ENCODE measurements at regions not wholly inside any gene's neighbourhood (a gene's known extent, or its start where the extent isn't known, plus 50 kb on each side); places are given as distances from the start of the nearest gene placed in this dataset.

DNA sequence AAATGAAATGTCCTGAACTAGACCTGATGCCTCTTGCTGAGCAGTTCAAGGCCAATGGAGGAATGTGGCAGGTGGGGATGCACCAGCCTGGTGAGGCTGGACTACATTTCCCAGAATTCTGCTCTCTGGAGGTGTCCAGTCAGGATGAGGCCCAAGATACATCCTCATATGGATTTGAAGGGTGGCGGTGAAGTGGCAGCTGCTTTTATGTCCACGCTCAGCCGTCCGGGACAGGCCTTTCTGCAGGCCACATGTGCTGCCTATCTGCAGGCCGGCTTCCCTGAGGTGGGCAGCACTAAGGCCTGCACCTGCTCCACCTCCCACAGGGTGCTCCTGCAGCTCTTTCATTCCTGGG is 230.2 kb downstream of the BCL11B start:
- Histone ChIP-seq H3K4me1 (ENCODE audit: control insufficient read depth in 3 of 3, insufficient read depth in 3 of 3, low read length in 3 of 3) (peaks cover 0 to 2% (median 0%) of the 10 kb centered on the region in 3 donors), H3K9ac (ENCODE audit: low read depth in 1 of 3, low read length in 3 of 3) (no peak overlapping the region), H3K27me3 (ENCODE audit: control insufficient read depth in 3 of 3, insufficient read depth in 3 of 3, low read length in 3 of 3) (peaks cover 4 to 14% (median 11%) of the 10 kb centered on the region in 3 donors), H3K4me3 (ENCODE audit: low read length in 3 of 3) (no peak overlapping the region), H3K36me3 (ENCODE audit: control insufficient read depth in 3 of 3, insufficient read depth in 3 of 3, low read length in 3 of 3) (no peaks in the 10 kb centered on the region), H3K9me3 (ENCODE audit: control insufficient read depth in 3 of 3, low read length in 3 of 3) (no peaks in the 10 kb centered on the region), H3K27ac (ENCODE audit: low read depth, low read length) (no peak overlapping the region)

DNA sequence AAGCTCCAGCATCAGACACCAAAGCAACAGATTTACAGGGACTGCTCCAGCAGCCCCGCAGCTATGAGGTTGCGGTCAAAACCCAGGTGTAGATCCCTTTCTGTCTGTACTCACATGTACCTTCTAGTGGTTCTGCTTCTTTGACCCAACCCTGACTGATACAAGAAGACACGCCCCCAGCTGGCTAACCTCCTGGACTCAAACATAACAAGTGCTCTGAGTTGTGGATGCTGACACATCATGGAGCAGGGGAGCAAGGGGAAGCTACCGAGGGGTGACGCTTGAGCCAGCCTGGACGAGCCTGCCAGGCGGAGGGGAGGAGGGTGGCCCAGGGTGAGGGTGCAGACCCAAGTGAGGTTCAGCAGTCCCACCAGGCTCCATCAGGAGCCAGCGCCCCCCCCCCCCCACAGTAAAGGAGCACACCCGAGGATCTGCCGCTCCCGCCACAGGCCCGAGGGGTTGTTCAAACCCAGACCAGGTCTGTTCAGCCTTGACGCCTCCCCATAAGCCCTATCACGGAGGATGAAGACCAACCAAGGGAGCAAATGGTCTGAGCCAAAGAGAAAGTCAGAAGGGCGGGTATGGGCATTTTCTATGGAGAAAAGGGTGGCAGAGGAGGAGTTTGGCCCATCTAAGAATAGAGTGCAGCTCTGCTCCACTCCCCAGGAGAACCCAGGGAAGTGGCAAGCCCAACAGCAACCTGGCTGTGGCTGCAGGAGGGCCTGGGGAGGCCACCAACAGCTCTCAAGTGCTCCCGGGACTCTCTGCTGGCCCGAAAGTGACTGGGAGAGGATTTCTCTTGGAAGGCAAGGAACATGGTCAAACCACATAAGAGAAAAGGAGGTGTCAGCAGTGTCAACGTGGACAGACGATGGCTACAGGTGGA is 229.4 kb downstream of the BCL11B start:
- H3K36me3 ChIP-seq (ENCODE audit: control insufficient read depth in 3 of 3, insufficient read depth in 3 of 3, low read length in 3 of 3), result no peaks in the 10 kb centered on the region
- H3K27ac ChIP-seq (ENCODE audit: low read depth, low read length), result no peak overlapping the region
- no peak overlapping the region for H3K9ac ChIP-seq (ENCODE audit: low read depth in 1 of 3, low read length in 3 of 3)
- H3K27me3 ChIP-seq (ENCODE audit: control insufficient read depth in 3 of 3, insufficient read depth in 3 of 3, low read length in 3 of 3), result peaks cover 4 to 14% (median 11%) of the 10 kb centered on the region in 3 donors
- no peak overlapping the region for H3K4me3 ChIP-seq (ENCODE audit: low read length in 3 of 3)
- peaks cover 0 to 2% (median 0%) of the 10 kb centered on the region in 3 donors for H3K4me1 ChIP-seq (ENCODE audit: control insufficient read depth in 3 of 3, insufficient read depth in 3 of 3, low read length in 3 of 3)
- H3K9me3 ChIP-seq (ENCODE audit: control insufficient read depth in 3 of 3, low read length in 3 of 3), result no peaks in the 10 kb centered on the region

GRCh38 chr14:99043267-99043615 is 228.8 kb downstream of the BCL11B start:
- no peaks in the 10 kb centered on the region for H3K36me3 ChIP-seq (ENCODE audit: control insufficient read depth in 3 of 3, insufficient read depth in 3 of 3, low read length in 3 of 3)
- H3K9ac ChIP-seq (ENCODE audit: low read depth in 1 of 3, low read length in 3 of 3), result no peak overlapping the region
- H3K27me3 ChIP-seq (ENCODE audit: control insufficient read depth in 3 of 3, insufficient read depth in 3 of 3, low read length in 3 of 3), result peaks cover 4 to 14% (median 11%) of the 10 kb centered on the region in 3 donors
- no peak overlapping the region for H3K27ac ChIP-seq (ENCODE audit: low read depth, low read length)
- H3K4me1 ChIP-seq (ENCODE audit: control insufficient read depth in 3 of 3, insufficient read depth in 3 of 3, low read length in 3 of 3), result peaks cover 0 to 2% (median 0%) of the 10 kb centered on the region in 3 donors
- H3K4me3 ChIP-seq (ENCODE audit: low read length in 3 of 3), result no peak overlapping the region
- H3K9me3 ChIP-seq (ENCODE audit: control insufficient read depth in 3 of 3, low read length in 3 of 3), result no peaks in the 10 kb centered on the region

GRCh38 chr14:99043756-99044155 is 228.2 kb downstream of the BCL11B start:
- Histone ChIP-seq H3K9me3 (ENCODE audit: control insufficient read depth in 3 of 3, low read length in 3 of 3) (no peaks in the 10 kb centered on the region), H3K36me3 (ENCODE audit: control insufficient read depth in 3 of 3, insufficient read depth in 3 of 3, low read length in 3 of 3) (no peaks in the 10 kb centered on the region), H3K27ac (ENCODE audit: low read depth, low read length) (no peak overlapping the region), H3K9ac (ENCODE audit: low read depth in 1 of 3, low read length in 3 of 3) (no peak overlapping the region), H3K4me3 (ENCODE audit: low read length in 3 of 3) (no peak overlapping the region), H3K27me3 (ENCODE audit: control insufficient read depth in 3 of 3, insufficient read depth in 3 of 3, low read length in 3 of 3) (peaks cover 4 to 14% (median 11%) of the 10 kb centered on the region in 3 donors), H3K4me1 (ENCODE audit: control insufficient read depth in 3 of 3, insufficient read depth in 3 of 3, low read length in 3 of 3) (peaks cover 0 to 2% (median 0%) of the 10 kb centered on the region in 3 donors)

- no peaks in the 10 kb centered on the region for H3K36me3 ChIP-seq (ENCODE audit: control insufficient read depth in 3 of 3, insufficient read depth in 3 of 3, low read length in 3 of 3)
- H3K4me3 ChIP-seq (ENCODE audit: low read length in 3 of 3), result no peak overlapping the region
- no peak overlapping the region for H3K9ac ChIP-seq (ENCODE audit: low read depth in 1 of 3, low read length in 3 of 3)
- peaks cover 0 to 8% (median 3%) of the 10 kb centered on the region in 3 donors for H3K9me3 ChIP-seq (ENCODE audit: control insufficient read depth in 3 of 3, low read length in 3 of 3)
- H3K4me1 ChIP-seq (ENCODE audit: control insufficient read depth in 3 of 3, insufficient read depth in 3 of 3, low read length in 3 of 3), result peaks cover 0 to 2% (median 0%) of the 10 kb centered on the region in 3 donors
- H3K27me3 ChIP-seq (ENCODE audit: control insufficient read depth in 3 of 3, insufficient read depth in 3 of 3, low read length in 3 of 3), result peaks cover 0 to 3% (median 2%) of the 10 kb centered on the region in 3 donors
- H3K27ac ChIP-seq (ENCODE audit: low read depth, low read length), result no peak overlapping the region
These were observed 224.5 kb downstream of the BCL11B start for GRCh38 chr14:99047441-99048031.

- no peak overlapping the region for H3K9ac ChIP-seq (ENCODE audit: low read depth in 1 of 3, low read length in 3 of 3)
- H3K4me3 ChIP-seq (ENCODE audit: low read length in 3 of 3), result no peak overlapping the region
- H3K4me1 ChIP-seq (ENCODE audit: control insufficient read depth in 3 of 3, insufficient read depth in 3 of 3, low read length in 3 of 3), result no peaks in the 10 kb centered on the region
- no peaks in the 10 kb centered on the region for H3K27me3 ChIP-seq (ENCODE audit: control insufficient read depth in 3 of 3, insufficient read depth in 3 of 3, low read length in 3 of 3)
- peaks cover 0 to 15% (median 6%) of the 10 kb centered on the region in 3 donors for H3K9me3 ChIP-seq (ENCODE audit: control insufficient read depth in 3 of 3, low read length in 3 of 3)
- H3K27ac ChIP-seq (ENCODE audit: low read depth, low read length), result no peak overlapping the region
- H3K36me3 ChIP-seq (ENCODE audit: control insufficient read depth in 3 of 3, insufficient read depth in 3 of 3, low read length in 3 of 3), result no peaks in the 10 kb centered on the region
These were observed 221.7 kb downstream of the BCL11B start for GRCh38 chr14:99050309-99050708.

DNA sequence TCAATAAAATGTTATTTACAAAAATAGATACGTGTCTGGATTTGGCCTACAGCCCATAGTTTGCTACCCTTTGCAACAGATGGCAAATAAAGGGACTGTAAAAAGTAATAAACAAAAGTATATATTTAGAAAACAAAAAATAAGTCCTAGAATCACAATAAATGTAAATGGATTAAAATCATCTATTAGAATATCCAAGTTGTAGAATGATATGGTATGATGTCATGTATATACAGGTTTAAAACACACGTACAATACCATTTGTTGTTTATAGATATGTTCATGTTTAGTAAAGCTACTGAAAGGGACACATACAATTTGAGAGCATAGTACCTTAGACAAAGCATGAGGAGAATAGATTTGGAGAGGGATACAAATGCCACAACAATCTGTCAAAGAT is 219.5 kb downstream of the BCL11B start:
- Histone ChIP-seq H3K4me1 (ENCODE audit: control insufficient read depth in 3 of 3, insufficient read depth in 3 of 3, low read length in 3 of 3) (no peaks in the 10 kb centered on the region), H3K36me3 (ENCODE audit: control insufficient read depth in 3 of 3, insufficient read depth in 3 of 3, low read length in 3 of 3) (no peaks in the 10 kb centered on the region), H3K9ac (ENCODE audit: low read depth in 1 of 3, low read length in 3 of 3) (no peak overlapping the region), H3K9me3 (ENCODE audit: control insufficient read depth in 3 of 3, low read length in 3 of 3) (peaks cover 0 to 15% (median 6%) of the 10 kb centered on the region in 3 donors), H3K27me3 (ENCODE audit: control insufficient read depth in 3 of 3, insufficient read depth in 3 of 3, low read length in 3 of 3) (no peaks in the 10 kb centered on the region), H3K27ac (ENCODE audit: low read depth, low read length) (no peak overlapping the region), H3K4me3 (ENCODE audit: low read length in 3 of 3) (no peak overlapping the region)

- Histone ChIP-seq H3K9ac (ENCODE audit: low read depth in 1 of 3, low read length in 3 of 3) (no peak overlapping the region), H3K27me3 (ENCODE audit: control insufficient read depth in 3 of 3, insufficient read depth in 3 of 3, low read length in 3 of 3) (no peaks in the 10 kb centered on the region), H3K36me3 (ENCODE audit: control insufficient read depth in 3 of 3, insufficient read depth in 3 of 3, low read length in 3 of 3) (no peaks in the 10 kb centered on the region), H3K4me3 (ENCODE audit: low read length in 3 of 3) (no peak overlapping the region), H3K4me1 (ENCODE audit: control insufficient read depth in 3 of 3, insufficient read depth in 3 of 3, low read length in 3 of 3) (no peaks in the 10 kb centered on the region), H3K27ac (ENCODE audit: low read depth, low read length) (no peak overlapping the region), H3K9me3 (ENCODE audit: control insufficient read depth in 3 of 3, low read length in 3 of 3) (peaks cover 0 to 15% (median 6%) of the 10 kb centered on the region in 3 donors)
These were observed 217.0 kb downstream of the BCL11B start for GRCh38 chr14:99055019-99055418.

DNA sequence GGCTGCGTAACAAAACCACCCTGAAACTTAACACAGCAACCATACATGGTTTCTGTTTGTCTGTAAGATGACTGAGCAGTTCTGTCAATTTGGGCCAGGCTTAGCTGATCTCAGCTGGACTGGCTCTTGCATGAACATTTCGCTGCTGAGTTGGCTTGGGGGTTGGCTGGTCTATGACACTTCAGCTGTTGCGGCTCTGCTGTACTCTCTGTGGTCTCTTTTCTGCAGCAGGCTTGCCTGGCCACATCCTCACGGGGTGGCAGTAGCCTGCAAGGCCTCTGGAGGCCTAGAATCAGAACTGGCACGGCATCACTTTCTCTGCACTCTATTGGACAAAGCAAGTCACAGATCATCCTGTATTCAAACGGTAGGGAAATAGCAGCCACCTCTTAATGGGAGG is 216.2 kb downstream of the BCL11B start:
- Histone ChIP-seq H3K27me3 (ENCODE audit: control insufficient read depth in 3 of 3, insufficient read depth in 3 of 3, low read length in 3 of 3) (no peaks in the 10 kb centered on the region), H3K27ac (ENCODE audit: low read depth, low read length) (no peak overlapping the region)

DNA sequence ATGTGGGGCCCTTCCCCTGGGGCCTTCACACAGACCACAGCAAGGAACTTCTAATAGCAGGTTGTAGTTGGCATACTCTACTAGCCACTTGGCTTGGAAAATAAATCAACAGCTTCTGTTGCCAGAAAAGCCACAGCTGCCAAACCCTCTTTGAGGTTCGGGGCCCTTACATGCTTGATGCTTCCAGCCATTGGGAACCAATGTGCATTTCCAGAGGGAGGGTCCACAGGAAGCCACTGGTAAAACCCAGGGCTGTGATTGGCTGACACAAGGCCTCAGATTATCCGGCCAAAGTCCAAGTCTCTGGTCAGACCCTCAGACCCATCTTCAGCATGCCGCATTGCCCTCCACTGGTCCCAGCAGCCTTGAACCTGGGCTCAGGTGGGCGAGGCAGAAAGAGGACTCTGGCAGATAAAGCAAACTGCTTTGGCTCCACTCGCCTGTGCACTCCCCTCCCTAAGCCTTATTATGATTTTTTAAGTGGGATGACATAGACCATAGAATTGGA is 214.4 kb downstream of the BCL11B start:
- Histone ChIP-seq H3K27ac (ENCODE audit: low read depth, low read length) (no peak overlapping the region), H3K9ac (ENCODE audit: low read depth in 1 of 3, low read length in 3 of 3) (no peak overlapping the region), H3K27me3 (ENCODE audit: control insufficient read depth in 3 of 3, insufficient read depth in 3 of 3, low read length in 3 of 3) (peaks cover 0 to 5% (median 0%) of the 10 kb centered on the region in 3 donors), H3K4me1 (ENCODE audit: control insufficient read depth in 3 of 3, insufficient read depth in 3 of 3, low read length in 3 of 3) (no peaks in the 10 kb centered on the region), H3K9me3 (ENCODE audit: control insufficient read depth in 3 of 3, low read length in 3 of 3) (peaks cover 0 to 7% (median 3%) of the 10 kb centered on the region in 3 donors), H3K4me3 (ENCODE audit: low read length in 3 of 3) (no peak overlapping the region), H3K36me3 (ENCODE audit: control insufficient read depth in 3 of 3, insufficient read depth in 3 of 3, low read length in 3 of 3) (no peaks in the 10 kb centered on the region)

More for the DNA sequence above, 216.2 kb downstream of the BCL11B start:
- Histone ChIP-seq H3K4me1 (ENCODE audit: control insufficient read depth in 3 of 3, insufficient read depth in 3 of 3, low read length in 3 of 3) (no peaks in the 10 kb centered on the region), H3K36me3 (ENCODE audit: control insufficient read depth in 3 of 3, insufficient read depth in 3 of 3, low read length in 3 of 3) (no peaks in the 10 kb centered on the region), H3K4me3 (ENCODE audit: low read length in 3 of 3) (no peak overlapping the region), H3K9ac (ENCODE audit: low read depth in 1 of 3, low read length in 3 of 3) (no peak overlapping the region), H3K9me3 (ENCODE audit: control insufficient read depth in 3 of 3, low read length in 3 of 3) (peaks cover 0 to 15% (median 6%) of the 10 kb centered on the region in 3 donors)

Data from skeletal muscle tissue (tissue), 3 donors.